Osteoblast (primary cell): ENCODE measurements at regions not wholly inside any gene's neighbourhood (a gene's known extent, or its start where the extent isn't known, plus 50 kb on each side); places are given as distances from the start of the nearest gene placed in this dataset.
"Not testable (repeated sequence)": the region's sequence is repeated elsewhere in the genome, so short reads cannot be mapped to it uniquely, and the experiment has no call there.

Experiments used
- DNase-seq: peaks from one replicate; pipeline ENCODE4 v3.0.0; 2011; ENCODE audit warnings: low spot score, mixed read lengths; ENCODE audit not compliant: insufficient read length; ENCODE audit errors: missing footprints
- H2AFZ ChIP-seq: 2 replicates; pipeline ENCODE4 v1.6.0; 2011; ENCODE audit warnings: mild to moderate bottlenecking, low read length
- H3K27ac ChIP-seq: 2 replicates; pipeline ENCODE4 v1.5.1; 2011; ENCODE audit warnings: mild to moderate bottlenecking, low read depth, low read length, moderate library complexity
- H3K27me3 ChIP-seq: 2 replicates; pipeline ENCODE4 v1.6.0; 2012; ENCODE audit warnings: mild to moderate bottlenecking, control low read depth, inconsistent platforms, low read length, moderate library complexity; ENCODE audit not compliant: insufficient read depth
- H3K36me3 ChIP-seq: 2 replicates; pipeline ENCODE4 v1.5.1; 2011; ENCODE audit warnings: mild to moderate bottlenecking, low read length, control low read depth, moderate library complexity; ENCODE audit not compliant: insufficient read depth
- H3K4me1 ChIP-seq: 2 replicates; pipeline ENCODE4 v1.5.1; 2011; ENCODE audit warnings: mild to moderate bottlenecking, low read length, control low read depth, moderate library complexity; ENCODE audit not compliant: insufficient read depth
- H3K4me2 ChIP-seq: 2 replicates; pipeline ENCODE4 v1.6.0; 2011; ENCODE audit warnings: mild to moderate bottlenecking, low read length; ENCODE audit not compliant: insufficient read depth
- H3K4me3 ChIP-seq: fragments of 200-600 bp; sonication (generic); 3 replicates; pipeline ENCODE4 v1.5.1; 2012; ENCODE audit warnings: mild to moderate bottlenecking, low read length, inconsistent platforms; ENCODE audit not compliant: insufficient read depth
- H3K79me2 ChIP-seq: 2 replicates; pipeline ENCODE4 v1.6.0; 2012; ENCODE audit warnings: mild to moderate bottlenecking, low read length, control low read depth, inconsistent platforms; ENCODE audit not compliant: insufficient read depth
- H3K9me3 ChIP-seq: 2 replicates; pipeline ENCODE4 v1.5.1; 2011; ENCODE audit warnings: low read depth, low read length, control low read depth
- H4K20me1 ChIP-seq: 2 replicates; pipeline ENCODE4 v1.6.0; 2012; ENCODE audit warnings: mild to moderate bottlenecking, low read length, control low read depth; ENCODE audit not compliant: insufficient read depth
- TF ChIP-seq, protein P1 (sequence below): IDR thresholded peaks from 2 replicates; pipeline ENCODE4 v1.5.1; 2011; ENCODE audit warnings: mild to moderate bottlenecking, low read depth, low read length, moderate library complexity; ENCODE audit errors: extremely low read depth

DNA sequence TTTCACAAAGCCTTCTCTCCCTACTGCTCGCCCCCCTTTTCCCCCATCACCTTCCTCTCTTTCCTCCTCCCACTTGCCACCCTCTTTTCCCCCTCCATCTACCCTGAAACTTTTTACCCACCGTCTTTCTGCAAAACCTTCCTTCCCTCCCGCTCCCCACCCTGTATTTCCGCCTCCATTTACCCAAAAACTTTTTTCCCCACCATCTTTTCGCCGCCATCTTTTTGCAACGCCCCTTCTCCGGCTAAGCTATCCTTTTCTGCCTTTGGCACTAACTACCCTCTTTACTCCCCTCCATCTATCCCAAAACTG lies 205.2 kb upstream of the WSB1 start:
- Histone ChIP-seq H3K79me2 (no peaks in the 10 kb centered on the region), H3K4me1 (no peaks in the 10 kb centered on the region), H3K4me3 (no peak overlapping the region), H3K27ac (no peak overlapping the region), H3K27me3 (no peaks in the 10 kb centered on the region), H2AFZ (no peak overlapping the region), H3K9me3 (no peaks in the 10 kb centered on the region), H3K36me3 (no peaks in the 10 kb centered on the region), H3K4me2 (no peak overlapping the region), H4K20me1 (no peaks in the 10 kb centered on the region)
- TF ChIP-seq, protein P1, sequence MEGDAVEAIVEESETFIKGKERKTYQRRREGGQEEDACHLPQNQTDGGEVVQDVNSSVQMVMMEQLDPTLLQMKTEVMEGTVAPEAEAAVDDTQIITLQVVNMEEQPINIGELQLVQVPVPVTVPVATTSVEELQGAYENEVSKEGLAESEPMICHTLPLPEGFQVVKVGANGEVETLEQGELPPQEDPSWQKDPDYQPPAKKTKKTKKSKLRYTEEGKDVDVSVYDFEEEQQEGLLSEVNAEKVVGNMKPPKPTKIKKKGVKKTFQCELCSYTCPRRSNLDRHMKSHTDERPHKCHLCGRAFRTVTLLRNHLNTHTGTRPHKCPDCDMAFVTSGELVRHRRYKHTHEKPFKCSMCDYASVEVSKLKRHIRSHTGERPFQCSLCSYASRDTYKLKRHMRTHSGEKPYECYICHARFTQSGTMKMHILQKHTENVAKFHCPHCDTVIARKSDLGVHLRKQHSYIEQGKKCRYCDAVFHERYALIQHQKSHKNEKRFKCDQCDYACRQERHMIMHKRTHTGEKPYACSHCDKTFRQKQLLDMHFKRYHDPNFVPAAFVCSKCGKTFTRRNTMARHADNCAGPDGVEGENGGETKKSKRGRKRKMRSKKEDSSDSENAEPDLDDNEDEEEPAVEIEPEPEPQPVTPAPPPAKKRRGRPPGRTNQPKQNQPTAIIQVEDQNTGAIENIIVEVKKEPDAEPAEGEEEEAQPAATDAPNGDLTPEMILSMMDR: no peak
- DNase-seq: no peak

DNA sequence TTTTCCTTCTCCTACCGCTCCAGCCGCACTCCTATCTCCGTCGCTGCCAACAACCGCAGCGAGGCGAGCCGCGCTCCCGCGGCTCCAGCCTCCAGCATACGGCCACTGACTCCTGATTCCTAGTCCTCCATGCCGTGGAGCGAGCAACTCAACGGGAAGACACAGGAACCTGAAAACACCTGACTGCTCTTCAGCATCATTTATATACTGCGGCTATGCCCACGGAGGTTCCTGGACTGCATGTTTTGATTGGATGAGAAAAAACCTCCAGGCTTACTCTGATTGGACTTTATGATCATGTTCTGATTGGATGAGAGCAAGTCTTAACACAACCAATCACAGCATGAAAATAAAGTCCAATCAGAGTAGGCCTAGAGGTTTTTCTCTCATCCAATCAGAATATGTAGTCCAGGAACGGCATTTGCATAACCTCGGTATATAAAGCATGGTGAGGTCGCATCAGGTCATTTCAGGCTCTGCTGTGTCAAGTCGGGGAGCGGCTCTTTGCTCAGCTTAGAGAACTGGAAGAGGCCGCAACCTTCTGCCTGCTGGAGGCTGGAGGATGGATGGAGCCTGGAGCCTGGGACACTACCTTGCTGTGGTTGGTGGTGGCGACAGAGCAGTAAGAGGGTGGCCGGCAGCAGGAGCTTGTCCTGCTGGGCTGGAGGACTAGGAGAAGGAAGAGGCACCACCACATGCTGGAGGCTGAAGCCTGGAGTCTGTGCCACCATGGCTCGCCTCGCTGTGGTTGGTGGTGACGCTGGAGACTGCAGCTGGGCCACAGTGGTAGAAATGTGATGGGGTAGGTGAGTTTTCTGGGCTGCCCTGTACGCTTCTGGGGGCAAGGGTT lies 204.6 kb upstream of the WSB1 start:
- not testable (repeated sequence) for H3K9me3 ChIP-seq, H3K36me3 ChIP-seq, H3K79me2 ChIP-seq, H3K4me3 ChIP-seq, H3K27ac ChIP-seq, H4K20me1 ChIP-seq, H3K27me3 ChIP-seq, DNase-seq, H3K4me1 ChIP-seq, H2AFZ ChIP-seq, H3K4me2 ChIP-seq

DNA sequence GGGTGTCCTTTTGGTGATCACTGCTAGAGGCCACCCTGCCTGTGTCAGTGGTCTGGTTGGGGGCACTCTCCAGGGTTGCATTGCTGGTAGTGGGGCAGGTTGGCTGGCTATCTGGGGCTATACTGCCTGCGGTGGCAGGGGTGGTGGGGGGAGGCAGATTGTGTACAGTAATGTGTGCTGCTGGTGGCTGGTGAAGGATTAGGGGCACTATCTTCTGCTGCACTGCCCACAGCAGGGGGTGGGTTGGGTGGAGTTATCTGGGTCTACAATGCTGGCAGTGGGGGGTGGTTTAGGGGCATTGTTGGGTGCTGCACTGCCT lies 204.0 kb upstream of the WSB1 start:
- TF ChIP-seq, protein P1: no peak
- H3K27ac ChIP-seq: no peak overlapping the region
- H3K27me3 ChIP-seq: no peaks in the 10 kb centered on the region
- no peak overlapping the region for H3K4me2 ChIP-seq
- no peak overlapping the region for H3K4me3 ChIP-seq
- no peaks in the 10 kb centered on the region for H3K4me1 ChIP-seq
- DNase-seq: no peak
- no peaks in the 10 kb centered on the region for H3K36me3 ChIP-seq
- H3K79me2 ChIP-seq: no peaks in the 10 kb centered on the region
- no peaks in the 10 kb centered on the region for H4K20me1 ChIP-seq
- H2AFZ ChIP-seq: no peak overlapping the region
- H3K9me3 ChIP-seq: no peaks in the 10 kb centered on the region

DNA sequence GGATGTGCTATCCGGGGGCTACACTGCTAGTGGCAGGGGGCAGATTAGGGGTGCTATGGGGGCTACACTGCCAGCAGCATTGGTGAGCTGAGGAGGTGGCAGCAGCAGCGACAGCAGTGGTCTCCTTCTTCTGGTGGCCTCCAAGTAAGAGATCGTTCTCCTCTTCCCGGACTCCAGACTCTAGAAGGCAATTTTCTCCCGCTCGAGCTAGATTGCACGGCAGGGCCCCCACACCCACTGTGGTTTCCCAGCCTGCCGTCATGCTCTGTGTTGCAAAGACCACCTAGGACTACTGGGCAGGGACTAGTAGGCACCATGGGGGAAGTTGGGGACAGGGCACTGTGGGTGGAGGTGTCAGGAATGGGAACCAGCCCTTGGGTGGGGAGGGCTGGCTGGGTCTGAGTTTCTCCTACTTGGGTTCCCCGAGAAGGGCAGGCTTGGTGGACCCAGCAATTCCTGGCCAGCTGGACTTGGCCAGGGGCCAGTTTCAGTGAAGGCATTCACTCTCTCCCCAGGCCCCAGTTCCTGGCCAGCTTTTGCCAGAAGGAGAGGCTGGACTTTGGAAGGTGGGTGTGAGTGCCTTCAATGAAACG lies 203.4 kb upstream of the WSB1 start:
- H2AFZ ChIP-seq, H3K4me2 ChIP-seq, H3K36me3 ChIP-seq, H3K27ac ChIP-seq, H3K9me3 ChIP-seq, H3K4me1 ChIP-seq, H3K79me2 ChIP-seq, DNase-seq, H3K4me3 ChIP-seq, H4K20me1 ChIP-seq, H3K27me3 ChIP-seq: not testable (repeated sequence)

DNA sequence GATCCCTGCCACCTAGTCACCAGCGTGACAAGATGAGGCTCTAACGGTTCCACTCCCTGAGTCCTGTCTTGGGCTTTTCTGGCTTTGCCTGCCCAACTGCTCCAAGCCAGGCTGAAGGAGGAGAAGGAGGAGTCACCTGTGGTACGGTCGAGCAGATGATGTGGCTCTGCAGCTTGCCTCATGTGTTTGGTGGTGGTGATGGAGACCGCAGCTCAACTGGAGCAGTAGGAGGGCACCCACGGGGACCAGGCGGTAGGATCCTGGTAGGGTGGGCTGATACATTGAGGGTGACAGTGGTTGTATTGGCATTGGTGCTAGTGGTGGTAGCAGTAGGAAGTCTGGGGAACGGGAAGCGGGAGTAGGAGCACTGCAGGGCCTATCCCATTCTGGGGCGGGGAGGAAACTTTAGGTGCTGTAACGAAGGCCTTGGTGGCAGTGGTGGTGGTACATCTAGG lies 202.8 kb upstream of the WSB1 start:
- Histone ChIP-seq H3K4me2 (no peak overlapping the region), H3K27ac (no peak overlapping the region)

DNA sequence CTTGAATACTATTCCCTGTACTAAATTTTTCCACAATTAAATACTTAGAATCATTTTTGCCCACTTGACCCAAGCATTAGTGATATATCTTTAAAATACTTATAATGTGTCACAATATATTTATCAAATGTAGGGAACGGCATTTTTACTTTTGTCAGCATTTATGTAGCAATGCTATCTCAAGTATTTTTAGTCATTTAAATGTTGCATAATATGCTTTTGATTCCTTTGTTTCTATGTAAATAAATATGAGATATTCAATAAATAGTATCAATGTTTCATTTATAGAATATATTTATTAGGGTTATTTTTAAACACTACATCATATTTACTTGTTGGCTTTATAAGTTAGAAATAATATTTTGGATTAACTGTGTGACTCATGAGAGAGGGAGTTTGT lies 199.7 kb upstream of the WSB1 start:
- H2AFZ ChIP-seq, DNase-seq, H3K4me2 ChIP-seq, H3K27me3 ChIP-seq, H3K36me3 ChIP-seq, H3K4me1 ChIP-seq, H3K9me3 ChIP-seq, H3K4me3 ChIP-seq, H3K27ac ChIP-seq, H4K20me1 ChIP-seq, H3K79me2 ChIP-seq: not testable (repeated sequence)

More for the DNA sequence above, 202.8 kb upstream of the WSB1 start:
- Histone ChIP-seq H3K9me3 (no peaks in the 10 kb centered on the region), H3K27me3 (no peaks in the 10 kb centered on the region), H2AFZ (no peak overlapping the region), H3K79me2 (no peaks in the 10 kb centered on the region), H3K36me3 (no peaks in the 10 kb centered on the region), H3K4me3 (no peak overlapping the region), H3K4me1 (no peaks in the 10 kb centered on the region), H4K20me1 (no peaks in the 10 kb centered on the region)
- DNase-seq: no peak
- TF ChIP-seq, protein P1: no peak

DNA sequence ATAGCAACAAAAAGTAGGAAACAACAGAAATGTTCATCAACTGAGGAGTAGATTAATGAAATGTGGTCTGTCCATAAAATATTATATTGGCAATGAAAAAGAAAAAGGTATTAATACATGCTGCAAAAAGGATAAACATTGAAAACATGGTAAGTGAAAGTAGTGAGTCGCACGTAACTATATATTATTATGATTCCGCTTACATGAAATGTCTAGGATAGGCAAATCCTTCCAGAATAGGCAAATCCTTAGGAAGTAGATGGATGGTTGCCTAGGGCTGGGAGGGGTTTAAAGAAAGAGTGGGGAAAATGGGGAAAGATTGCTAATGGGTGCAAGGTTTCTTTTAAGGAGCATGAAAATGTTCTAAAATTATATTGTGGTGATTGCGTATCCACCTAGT lies 198.1 kb upstream of the WSB1 start:
- H2AFZ ChIP-seq, H3K79me2 ChIP-seq, H3K4me2 ChIP-seq, H4K20me1 ChIP-seq, H3K27ac ChIP-seq, DNase-seq, H3K36me3 ChIP-seq, H3K27me3 ChIP-seq, H3K4me1 ChIP-seq, H3K4me3 ChIP-seq, H3K9me3 ChIP-seq: not testable (repeated sequence)
